Gastrocnemius medialis (tissue), 4 donors: ENCODE measurements at regions not wholly inside any gene's neighbourhood (a gene's known extent, or its start where the extent isn't known, plus 50 kb on each side); places are given as distances from the start of the nearest gene placed in this dataset.

Source experiments
- ATAC-seq, 2 donors: fragments of 150-250 bp; one replicate each; pipeline ENCODE4 v1.9.1; 2016
- DNase-seq, 2 donors: peaks; one replicate each; pipeline ENCODE4 v3.0.0-alpha.2; 2019
- H3K27ac ChIP-seq, 4 donors: fragments of 200-600 bp; sonication (generic); 1 replicate in 1 of 4; 2 replicates in 3 of 4; pipeline ENCODE4 v1.5.1; 2016 to 2018; ENCODE audit warnings: mild to moderate bottlenecking in 2 of 4, moderate library complexity in 1 of 4
- H3K27me3 ChIP-seq, 3 donors: fragments of 200-600 bp; sonication (generic) in 2 of 3; 1 replicate in 1 of 3; 2 replicates in 2 of 3; pipeline versions ENCODE4 v1.5.1 to v1.6.0; 2016 to 2019; ENCODE audit warnings: mild to moderate bottlenecking in 1 of 3, moderate library complexity in 1 of 3
- H3K36me3 ChIP-seq, 2 donors: fragments of 200-600 bp; sonication (generic) in 1 of 2; one replicate each; pipeline ENCODE4 v1.5.1; 2017 to 2018
- H3K4me1 ChIP-seq, 2 donors: fragments of 200-600 bp; sonication (generic) in 1 of 2; one replicate each; pipeline ENCODE4 v1.5.1; 2016 to 2017; ENCODE audit warnings: mild to moderate bottlenecking in 2 of 2
- H3K4me3 ChIP-seq, 4 donors: fragments of 200-600 bp; sonication (generic) in 3 of 4; 1 replicate in 1 of 4; 2 replicates in 3 of 4; pipeline ENCODE4 v1.5.1; 2016 to 2019; ENCODE audit warnings: mild to moderate bottlenecking in 2 of 4
- H3K9me3 ChIP-seq, 3 donors: fragments of 200-600 bp; sonication (generic) in 2 of 3; 1 replicate in 1 of 3; 2 replicates in 2 of 3; pipeline ENCODE4 v1.5.1; 2016 to 2019
- CTCF ChIP-seq, 5 experiments: fragments of 450-650 bp in 3 of 5; fragments of 200-600 bp in 2 of 5; sonication (generic) in 2 of 5; IDR thresholded peaks in 4 of 5; conservative IDR thresholded peaks in 1 of 5; 1 replicate in 4 of 5; 2 replicates in 1 of 5; pipeline ENCODE4 v1.5.1; 2016 to 2019; ENCODE audit warnings: antibody characterized with exemption in 5 of 5, mild to moderate bottlenecking in 3 of 5, moderate library complexity in 3 of 5
- POLR2A ChIP-seq, 2 donors: fragments of 450-650 bp; IDR thresholded peaks; one replicate each; pipeline ENCODE4 v1.6.1; 2017; ENCODE audit warnings: antibody characterized with exemption in 2 of 2, mild to moderate bottlenecking in 2 of 2, moderate library complexity in 2 of 2
- in situ Hi-C, 4 donors: fragments of 200-750 bp; cut with MboI; loops; one replicate each; pipeline versions ENCODE4 v1.15.0 to v1.8.0; 2017; ENCODE audit warnings: low sequenced_read_pairs in 4 of 4
- intact Hi-C: fragments of 100-400 bp; cut with DNase I; formaldehyde crosslinking; loops from one replicate; pipeline ENCODE4 v1.15.1; 2023; ENCODE audit warnings: low total_unique reads

DNA sequence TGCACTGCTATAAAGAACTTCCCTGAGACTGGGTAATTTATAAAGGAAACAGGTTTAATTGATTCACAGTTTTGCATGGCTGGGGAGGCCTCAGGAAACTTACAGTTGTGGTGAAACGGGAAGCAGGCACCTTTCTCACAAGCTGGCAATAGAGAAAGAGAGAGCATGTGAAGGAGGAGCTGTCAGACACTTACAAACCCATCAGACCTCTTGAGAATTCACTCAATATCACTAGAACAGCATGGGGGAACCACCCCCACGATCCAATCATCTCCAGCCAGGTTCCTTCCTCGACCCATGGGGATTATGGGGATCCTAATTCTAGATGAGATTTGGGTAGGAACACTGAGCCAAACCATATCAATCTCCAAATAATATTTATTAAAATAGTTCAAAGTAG is 729.2 kb upstream of the DDX18 start:
- intact Hi-C loops = no loop called here
- no peaks in the 10 kb centered on the region for H3K9me3 ChIP-seq
- DNase-seq = no peak
- no peaks in the 10 kb centered on the region for H3K4me1 ChIP-seq
- H3K4me3 ChIP-seq = no peak overlapping the region
- no peak for ATAC-seq
- no peak overlapping the region for H3K27ac ChIP-seq
- in situ Hi-C loops = no loop called here
- TF ChIP-seq CTCF (IDR thresholded peaks at IDR 0.05 in 4 of 5, conservative IDR thresholded peaks at IDR 0.05 in 1 of 5) (no peak), POLR2A (IDR thresholded peaks at IDR 0.05) (no peak)
- H3K36me3 ChIP-seq = no peaks in the 10 kb centered on the region
- H3K27me3 ChIP-seq = no peaks in the 10 kb centered on the region

- Histone ChIP-seq H3K27me3 (no peaks in the 10 kb centered on the region), H3K4me1 (no peaks in the 10 kb centered on the region), H3K9me3 (no peaks in the 10 kb centered on the region), H3K4me3 (no peak overlapping the region), H3K36me3 (no peaks in the 10 kb centered on the region), H3K27ac (no peak overlapping the region)
- intact Hi-C loops = no loop called here
- DNase-seq (no peak), ATAC-seq (no peak)
- in situ Hi-C loops = no loop called here
- TF ChIP-seq POLR2A (IDR thresholded peaks at IDR 0.05) = no peak
- TF ChIP-seq CTCF (IDR thresholded peaks at IDR 0.05 in 4 of 5, conservative IDR thresholded peaks at IDR 0.05 in 1 of 5) = no peak
Observed at GRCh38 chr2:117085737-117086136, 728.8 kb upstream of the DDX18 start.

DNA sequence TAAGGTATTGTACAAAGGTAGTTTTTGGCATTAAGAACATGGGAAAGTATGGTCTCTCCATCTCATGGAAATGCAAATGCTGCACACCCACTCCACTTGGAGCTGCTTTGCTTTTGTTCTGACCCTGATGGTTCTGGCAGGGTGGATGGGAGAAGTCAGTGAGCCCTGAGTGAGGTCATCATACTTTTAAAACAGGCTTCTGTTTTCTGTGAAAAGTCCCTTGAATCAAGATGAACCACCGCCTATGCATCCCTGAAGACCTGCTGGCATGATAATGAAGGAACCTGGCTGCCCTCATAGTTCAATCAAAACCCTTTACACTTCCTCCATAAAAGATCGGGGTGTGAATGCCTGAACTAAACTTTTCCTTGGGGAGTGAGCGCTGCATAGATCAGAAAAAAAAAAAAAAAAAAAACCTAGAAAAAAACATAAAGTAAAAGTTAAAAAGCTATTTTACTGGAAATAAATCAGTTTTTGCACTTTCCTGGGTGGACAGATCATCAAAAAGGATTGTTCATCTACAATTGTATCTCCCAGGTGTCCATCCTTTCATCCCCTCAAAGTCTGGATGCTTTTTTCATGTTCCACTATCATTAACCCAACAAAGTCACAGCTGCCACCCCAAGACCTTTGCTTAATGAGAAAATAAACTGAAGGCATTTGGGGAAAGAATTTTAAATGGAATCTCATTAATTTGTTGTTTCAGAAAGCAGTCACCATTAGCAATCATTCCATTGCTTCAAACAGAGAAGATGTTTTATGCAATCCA is 728.1 kb upstream of the DDX18 start:
- H3K27ac ChIP-seq = no peak overlapping the region
- no peaks in the 10 kb centered on the region for H3K4me1 ChIP-seq
- no peaks in the 10 kb centered on the region for H3K36me3 ChIP-seq
- no peak overlapping the region for H3K4me3 ChIP-seq
- no peaks in the 10 kb centered on the region for H3K9me3 ChIP-seq
- no peak for TF ChIP-seq POLR2A (IDR thresholded peaks at IDR 0.05)
- TF ChIP-seq CTCF (IDR thresholded peaks at IDR 0.05 in 4 of 5, conservative IDR thresholded peaks at IDR 0.05 in 1 of 5) = no peak
- H3K27me3 ChIP-seq = no peaks in the 10 kb centered on the region
- intact Hi-C loops (no loop called here), in situ Hi-C loops (no loop called here)
- no peak for ATAC-seq
- DNase-seq = no peak

DNA sequence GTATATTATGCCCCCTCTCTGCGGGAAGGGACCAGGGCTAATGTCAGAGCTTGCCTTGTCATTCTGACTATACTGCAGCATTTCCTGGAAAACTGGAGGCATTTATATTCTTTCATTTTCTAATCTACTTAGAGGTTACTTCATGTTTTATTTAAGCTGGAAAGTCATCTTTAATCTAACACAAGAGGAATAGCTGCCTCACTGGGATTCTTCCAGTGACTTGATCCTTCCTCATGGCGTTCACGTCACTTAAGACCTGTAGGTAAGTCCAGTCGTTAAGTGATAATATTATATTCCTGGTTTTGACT is 727.6 kb upstream of the DDX18 start:
- H3K4me1 ChIP-seq = no peaks in the 10 kb centered on the region
- H3K9me3 ChIP-seq = no peaks in the 10 kb centered on the region
- DNase-seq = no peak
- H3K27ac ChIP-seq = no peak overlapping the region
- ATAC-seq = no peak
- intact Hi-C loops (no loop called here), in situ Hi-C loops (no loop called here)
- H3K36me3 ChIP-seq = no peaks in the 10 kb centered on the region
- TF ChIP-seq POLR2A (IDR thresholded peaks at IDR 0.05) (no peak), CTCF (IDR thresholded peaks at IDR 0.05 in 4 of 5, conservative IDR thresholded peaks at IDR 0.05 in 1 of 5) (no peak)
- no peak overlapping the region for H3K4me3 ChIP-seq
- no peaks in the 10 kb centered on the region for H3K27me3 ChIP-seq
